ENCODE measurements at regions not wholly inside any gene's neighbourhood (a gene's known extent, or its start where the extent isn't known, plus 50 kb on each side); places are given as distances from the start of the nearest gene placed in this dataset.
"Not testable (repeated sequence)": the region's sequence is repeated elsewhere in the genome, so short reads cannot be mapped to it uniquely, and the experiment has no call there.

- DNase-seq (ENCODE audit: low spot score), result no peak
- no peaks in the 10 kb centered on the region for H3K9me3 ChIP-seq (ENCODE audit: control insufficient read depth in 4 of 4, low read length in 3 of 4)
- H3K27me3 ChIP-seq (ENCODE audit: control insufficient read depth in 4 of 4, insufficient read depth in 4 of 4, low read length in 3 of 4), result no peaks in the 10 kb centered on the region
- no peaks in the 10 kb centered on the region for H3K36me3 ChIP-seq (ENCODE audit: control insufficient read depth in 4 of 4, insufficient read depth in 3 of 4, low read depth in 1 of 4, low read length in 3 of 4)
- 96% methylated on average over 1 of the region's 1 CpG for WGBS
- no peak overlapping the region for H3K27ac ChIP-seq (ENCODE audit: low read depth in 1 of 2, low read length in 2 of 2)
- TF ChIP-seq ATF3 (IDR thresholded peaks at IDR 0.05), result no peak
- no peaks in the 10 kb centered on the region for H3K4me1 ChIP-seq (ENCODE audit: control insufficient read depth in 4 of 4, insufficient read depth in 4 of 4, low read length in 3 of 4)
- H3K9ac ChIP-seq (ENCODE audit: low read depth in 1 of 2, low read length in 2 of 2), result no peak overlapping the region
- no peak overlapping the region for H3K4me3 ChIP-seq (ENCODE audit: low read depth in 1 of 3, low read length in 3 of 3)
Observed at GRCh38 chr13:67462098-67462497, 232.0 kb upstream of the PCDH9 start.

- H3K9ac ChIP-seq (ENCODE audit: low read depth in 1 of 2, low read length in 2 of 2); DNase-seq (ENCODE audit: low spot score); H3K4me1 ChIP-seq (ENCODE audit: control insufficient read depth in 4 of 4, insufficient read depth in 4 of 4, low read length in 3 of 4); H3K4me3 ChIP-seq (ENCODE audit: low read depth in 1 of 3, low read length in 3 of 3); H3K9me3 ChIP-seq (ENCODE audit: control insufficient read depth in 4 of 4, low read length in 3 of 4); H3K36me3 ChIP-seq (ENCODE audit: control insufficient read depth in 4 of 4, insufficient read depth in 3 of 4, low read depth in 1 of 4, low read length in 3 of 4); H3K27ac ChIP-seq (ENCODE audit: low read depth in 1 of 2, low read length in 2 of 2); H3K27me3 ChIP-seq (ENCODE audit: control insufficient read depth in 4 of 4, insufficient read depth in 4 of 4, low read length in 3 of 4): not testable (repeated sequence)
- WGBS, result 74% methylated on average over 8 of the region's 8 CpGs
Observed at GRCh38 chr13:67452526-67452925, 222.4 kb upstream of the PCDH9 start.

- Histone ChIP-seq H3K9me3 (ENCODE audit: control insufficient read depth in 4 of 4, low read length in 3 of 4) (no peaks in the 10 kb centered on the region), H3K27ac (ENCODE audit: low read depth in 1 of 2, low read length in 2 of 2) (no peak overlapping the region), H3K4me3 (ENCODE audit: low read depth in 1 of 3, low read length in 3 of 3) (no peak overlapping the region), H3K9ac (ENCODE audit: low read depth in 1 of 2, low read length in 2 of 2) (no peak overlapping the region), H3K27me3 (ENCODE audit: control insufficient read depth in 4 of 4, insufficient read depth in 4 of 4, low read length in 3 of 4) (no peaks in the 10 kb centered on the region), H3K4me1 (ENCODE audit: control insufficient read depth in 4 of 4, insufficient read depth in 4 of 4, low read length in 3 of 4) (no peaks in the 10 kb centered on the region), H3K36me3 (ENCODE audit: control insufficient read depth in 4 of 4, insufficient read depth in 3 of 4, low read depth in 1 of 4, low read length in 3 of 4) (no peaks in the 10 kb centered on the region)
- TF ChIP-seq CTCF (IDR thresholded peaks at IDR 0.05; ENCODE audit: low read depth, low read length, missing input control) (no peak), REST (IDR thresholded peaks at IDR 0.05) (no peak), FOXA1 (IDR thresholded peaks at IDR 0.05) (no peak), MAX (IDR thresholded peaks at IDR 0.05) (no peak)
- 74% methylated on average over 5 of the region's 5 CpGs for WGBS
- DNase-seq (ENCODE audit: low spot score), result no peak
Observed at GRCh38 chr13:67445436-67445835, 215.3 kb upstream of the PCDH9 start.

GRCh38 chr13:67443923-67444322 is 213.8 kb upstream of the PCDH9 start:
- Histone ChIP-seq H3K9me3 (ENCODE audit: control insufficient read depth in 4 of 4, low read length in 3 of 4) (no peaks in the 10 kb centered on the region), H3K27ac (ENCODE audit: low read depth in 1 of 2, low read length in 2 of 2) (no peak overlapping the region), H3K4me1 (ENCODE audit: control insufficient read depth in 4 of 4, insufficient read depth in 4 of 4, low read length in 3 of 4) (no peaks in the 10 kb centered on the region), H3K27me3 (ENCODE audit: control insufficient read depth in 4 of 4, insufficient read depth in 4 of 4, low read length in 3 of 4) (no peaks in the 10 kb centered on the region), H3K9ac (ENCODE audit: low read depth in 1 of 2, low read length in 2 of 2) (no peak overlapping the region), H3K36me3 (ENCODE audit: control insufficient read depth in 4 of 4, insufficient read depth in 3 of 4, low read depth in 1 of 4, low read length in 3 of 4) (no peaks in the 10 kb centered on the region), H3K4me3 (ENCODE audit: low read depth in 1 of 3, low read length in 3 of 3) (no peak overlapping the region)
- WGBS, result 63% methylated on average over 2 of the region's 2 CpGs
- TF ChIP-seq RAD21 (IDR thresholded peaks at IDR 0.05), result no peak
- DNase-seq (ENCODE audit: low spot score), result no peak
